GM12874 (cell line): ENCODE measurements at regions not wholly inside any gene's neighbourhood (a gene's known extent, or its start where the extent isn't known, plus 50 kb on each side); places are given as distances from the start of the nearest gene placed in this dataset.

ENCODE experiments used
- CTCF ChIP-seq: IDR thresholded peaks from 2 replicates; pipeline ENCODE4 v1.5.1; 2011; ENCODE audit warnings: low read depth, mild to moderate bottlenecking, control low read depth, low read length, moderate library complexity; ENCODE audit not compliant: insufficient read depth

- TF ChIP-seq CTCF, result no peak
Observed at GRCh38 chr7:132687016-132687415, 110.7 kb upstream of the PLXNA4 start.

DNA sequence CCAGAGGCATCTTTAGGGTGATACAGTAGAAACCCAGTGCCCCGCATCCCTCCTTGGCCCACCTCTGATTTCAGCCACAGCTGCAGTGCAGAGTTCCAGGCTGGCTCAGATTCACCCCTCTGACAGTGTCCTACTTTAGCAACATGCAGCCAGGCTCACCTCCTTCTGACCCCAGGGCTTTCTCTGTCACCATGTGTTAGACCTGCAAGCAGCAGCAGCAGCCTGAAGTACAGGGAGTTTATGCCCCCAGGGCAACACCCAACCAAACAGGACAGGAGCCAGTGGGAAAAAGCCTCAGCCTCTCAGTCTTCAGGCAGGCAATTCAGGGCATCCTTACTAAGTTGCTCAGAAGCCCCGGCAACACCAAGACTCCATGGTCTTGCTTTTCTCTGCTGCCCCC, 109.0 kb upstream of the PLXNA4 start:
- TF ChIP-seq CTCF, result no peak

DNA sequence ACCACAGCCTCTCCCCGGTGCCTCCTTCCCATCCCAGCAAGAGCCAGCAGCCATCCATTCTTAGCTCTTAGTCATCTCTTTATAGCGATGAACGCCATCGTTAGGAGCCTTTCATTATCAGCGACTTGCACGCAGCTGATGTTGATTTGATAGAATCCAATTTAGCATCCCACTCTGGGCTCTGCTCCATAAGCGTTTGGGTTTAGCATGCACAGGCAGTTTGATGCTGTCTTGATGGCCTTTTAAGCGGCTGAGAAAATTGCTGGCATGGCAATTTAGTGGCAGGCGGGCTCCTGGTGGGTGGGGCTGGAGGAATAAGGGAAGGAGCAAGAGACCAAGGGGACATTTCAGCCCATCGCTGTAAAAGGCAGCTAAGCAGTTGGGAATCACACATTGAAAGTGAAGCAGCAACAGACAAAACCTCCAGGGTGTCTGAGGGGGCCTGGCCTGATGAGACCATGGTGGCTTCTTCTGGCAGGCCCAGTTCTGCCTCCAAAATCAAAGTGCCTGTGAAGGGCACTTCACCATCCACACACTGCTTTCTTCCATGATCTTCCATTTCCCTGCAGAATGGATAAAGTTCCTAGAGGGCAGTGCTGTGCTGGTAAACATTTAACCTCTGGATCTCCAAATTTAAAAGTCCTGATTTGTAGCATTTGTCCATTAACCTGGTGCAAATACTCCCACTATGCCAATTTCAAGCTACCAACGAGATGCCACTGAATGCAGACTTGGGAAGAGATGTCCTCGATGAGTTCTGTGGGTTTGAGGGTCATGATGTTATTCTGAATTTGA, 107.8 kb upstream of the PLXNA4 start:
- TF ChIP-seq CTCF, result no peak

DNA sequence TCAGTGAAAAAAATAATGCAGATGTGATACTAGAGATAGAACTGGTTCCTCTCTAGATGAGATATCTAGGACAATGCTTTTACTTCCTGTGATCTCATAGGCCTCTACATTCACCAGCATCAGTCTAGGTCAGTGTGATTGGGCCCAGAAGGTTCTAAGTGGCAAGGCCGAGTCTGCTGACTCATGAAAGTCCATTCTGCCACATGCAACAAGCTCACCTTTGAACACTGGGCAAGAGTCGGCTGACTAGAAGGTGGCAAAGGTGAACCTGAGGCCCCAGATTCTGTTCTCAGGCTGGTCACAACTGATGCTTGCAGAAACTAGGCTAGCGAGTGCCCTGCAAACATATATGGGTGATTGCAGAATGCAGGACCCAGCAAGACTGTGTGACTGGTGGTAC, 105.7 kb upstream of the PLXNA4 start:
- TF ChIP-seq CTCF, result no peak

- no peak for TF ChIP-seq CTCF
Observed at GRCh38 chr7:132680590-132680989, 104.3 kb upstream of the PLXNA4 start.

DNA sequence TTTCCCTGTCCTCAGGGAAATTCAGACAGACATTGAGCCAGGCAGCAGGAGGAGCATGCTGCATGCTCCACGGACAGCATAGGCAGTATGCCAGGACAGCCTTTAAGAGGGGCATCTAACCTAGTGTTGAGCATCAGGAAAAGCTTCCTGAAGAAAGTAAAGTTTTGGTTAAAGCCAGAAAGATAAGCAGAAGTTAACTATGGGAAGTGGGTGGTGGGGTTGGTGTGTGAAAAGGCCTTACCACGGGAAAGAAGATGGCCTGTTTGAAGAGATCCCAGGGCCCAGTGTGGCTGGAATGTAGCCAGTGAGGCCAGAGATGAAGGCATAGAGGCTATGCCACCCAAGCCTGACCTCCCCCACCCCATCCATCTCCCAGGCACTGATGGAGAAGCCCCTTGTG, 102.4 kb upstream of the PLXNA4 start:
- no peak for TF ChIP-seq CTCF

DNA sequence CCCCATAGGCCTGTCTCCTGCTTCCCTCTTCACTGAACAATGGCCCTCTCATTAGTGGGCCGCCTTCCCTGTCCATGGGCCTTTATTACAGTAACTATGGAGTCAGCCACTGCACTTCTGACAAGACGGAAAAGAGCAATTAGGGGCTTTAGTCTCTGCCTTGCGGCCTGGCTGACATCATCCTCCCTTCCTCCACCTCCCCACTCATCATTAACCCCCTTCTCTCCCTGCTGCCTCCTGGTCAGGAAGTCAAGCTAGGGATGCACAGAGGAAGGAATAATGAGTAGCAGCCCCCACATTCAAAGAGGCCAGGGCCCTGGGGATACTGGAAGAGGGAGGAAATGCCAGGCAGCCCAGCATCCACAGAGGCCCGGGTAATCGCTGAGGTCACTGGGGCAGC, 101.6 kb upstream of the PLXNA4 start:
- no peak for TF ChIP-seq CTCF
